Hepatocyte (in vitro differentiated cells): ENCODE measurements at regions not wholly inside any gene's neighbourhood (a gene's known extent, or its start where the extent isn't known, plus 50 kb on each side); places are given as distances from the start of the nearest gene placed in this dataset.

Source experiments
- CTCF ChIP-seq: fragments of 200-600 bp; sonication (generic); IDR thresholded peaks from 2 replicates; pipeline ENCODE4 v1.5.1; 2016; ENCODE audit warnings: antibody characterized with exemption, mild to moderate bottlenecking; ENCODE audit not compliant: poor library complexity
- EZH2 ChIP-seq: fragments of 200-600 bp; sonication (generic); IDR thresholded peaks from 2 replicates; pipeline ENCODE4 v1.6.1; 2016; ENCODE audit warnings: antibody characterized with exemption, mild to moderate bottlenecking, borderline replicate concordance
- EZH2phosphoT487 ChIP-seq: fragments of 200-600 bp; sonication (generic); IDR thresholded peaks from one replicate; pipeline ENCODE4 v1.6.1; 2018; ENCODE audit warnings: antibody characterized with exemption, mild to moderate bottlenecking, low read depth, moderate library complexity; ENCODE audit not compliant: unreplicated experiment, severe bottlenecking

GRCh38 chr16:47892999-47893398 is 262.8 kb downstream of the ABCC12 start:
- TF ChIP-seq CTCF (no peak), EZH2 (no peak), EZH2phosphoT487 (no peak)
